IPS-18a (cell line): ENCODE measurements at regions not wholly inside any gene's neighbourhood (a gene's known extent, or its start where the extent isn't known, plus 50 kb on each side); places are given as distances from the start of the nearest gene placed in this dataset.

Experiments
- H3K27ac ChIP-seq: one replicate; pipeline ENCODE4 v1.5.1; 2013; ENCODE audit warnings: low read length
- H3K27me3 ChIP-seq: one replicate; pipeline ENCODE4 v1.6.1; 2013; ENCODE audit warnings: mild to moderate bottlenecking, low read length; ENCODE audit not compliant: control insufficient read depth, insufficient read depth
- H3K36me3 ChIP-seq: one replicate; pipeline ENCODE4 v1.6.1; 2013; ENCODE audit warnings: low read depth, low read length; ENCODE audit not compliant: control insufficient read depth
- H3K4me1 ChIP-seq: one replicate; pipeline ENCODE4 v1.6.1; 2013; ENCODE audit warnings: low read depth, low read length; ENCODE audit not compliant: control insufficient read depth
- H3K4me3 ChIP-seq: one replicate; pipeline ENCODE4 v1.5.1; 2013; ENCODE audit warnings: low read length
- H3K9ac ChIP-seq: one replicate; pipeline ENCODE4 v1.6.1; 2013; ENCODE audit warnings: mild to moderate bottlenecking, low read length, moderate library complexity
- H3K9me3 ChIP-seq: one replicate; pipeline ENCODE4 v1.6.1; 2013; ENCODE audit warnings: low read depth, low read length; ENCODE audit not compliant: control insufficient read depth

DNA sequence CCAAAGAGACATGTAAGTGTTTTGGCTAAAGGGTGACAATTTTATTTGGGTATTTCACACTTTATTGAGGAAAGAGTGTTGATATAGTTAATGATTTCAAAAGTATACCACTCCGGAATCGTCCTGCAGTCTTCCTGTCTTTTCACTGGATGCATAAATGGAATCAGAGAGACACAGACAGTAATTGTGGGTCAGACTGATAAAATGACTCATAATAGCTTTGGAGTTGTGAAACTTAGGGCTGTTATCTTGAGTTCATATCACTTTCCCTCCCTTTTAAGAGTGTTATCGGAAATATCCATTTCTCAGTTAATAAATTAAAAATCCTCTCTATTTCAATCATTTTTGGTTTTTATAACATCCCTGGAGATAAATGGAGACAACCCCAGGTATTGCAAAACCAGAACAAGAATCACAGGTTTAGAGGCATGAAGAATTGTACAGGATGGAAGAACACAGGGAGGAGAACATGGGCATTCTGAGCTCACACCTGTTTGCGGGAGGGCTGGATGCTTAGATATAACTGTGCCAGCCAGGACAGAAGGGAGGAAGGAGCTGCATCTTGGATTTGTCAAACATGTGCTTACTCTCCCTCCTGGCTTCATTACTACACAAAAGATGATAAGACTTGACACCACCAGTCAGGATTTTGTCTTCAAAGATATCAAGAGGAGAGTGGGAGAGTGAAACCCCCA is 185.4 kb downstream of the LMO4 start:
- Histone ChIP-seq H3K36me3 (no peaks in the 10 kb centered on the region), H3K9ac (no peak overlapping the region), H3K9me3 (no peaks in the 10 kb centered on the region), H3K4me1 (peaks cover 4% of the 10 kb centered on the region), H3K27me3 (no peaks in the 10 kb centered on the region), H3K4me3 (no peak overlapping the region), H3K27ac (no peak overlapping the region)

DNA sequence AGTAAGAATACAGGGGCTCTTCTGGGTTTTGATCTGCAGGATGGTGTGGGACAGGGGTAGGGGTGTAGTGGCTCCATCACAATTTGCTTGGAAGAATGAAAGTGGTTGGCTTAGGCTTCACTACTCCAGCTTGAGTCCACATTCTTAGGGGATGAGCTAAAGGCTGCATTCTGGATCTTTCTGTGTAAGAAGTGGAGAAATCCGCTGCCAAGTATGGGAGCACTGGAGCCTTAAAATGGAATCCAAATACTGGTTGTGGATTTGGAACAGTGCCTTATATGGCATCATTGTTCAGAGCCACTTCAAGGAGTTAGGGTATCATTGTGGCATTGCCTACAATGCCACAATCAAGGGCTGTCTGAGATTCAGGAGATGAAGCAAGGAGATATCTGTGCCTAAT is 187.1 kb downstream of the LMO4 start:
- H3K4me3 ChIP-seq, result no peak overlapping the region
- H3K27me3 ChIP-seq, result no peaks in the 10 kb centered on the region
- H3K9me3 ChIP-seq, result no peaks in the 10 kb centered on the region
- no peak overlapping the region for H3K27ac ChIP-seq
- H3K4me1 ChIP-seq, result peaks cover 4% of the 10 kb centered on the region
- H3K36me3 ChIP-seq, result no peaks in the 10 kb centered on the region
- no peak overlapping the region for H3K9ac ChIP-seq

GRCh38 chr1:87518794-87519193 is 190.1 kb downstream of the LMO4 start:
- Histone ChIP-seq H3K4me1 (no peaks in the 10 kb centered on the region), H3K9ac (no peak overlapping the region), H3K27ac (no peak overlapping the region), H3K36me3 (no peaks in the 10 kb centered on the region), H3K27me3 (no peaks in the 10 kb centered on the region), H3K9me3 (no peaks in the 10 kb centered on the region), H3K4me3 (no peak overlapping the region)

GRCh38 chr1:87521452-87521851 is 192.8 kb downstream of the LMO4 start:
- Histone ChIP-seq H3K9ac (no peak overlapping the region), H3K27ac (no peak overlapping the region), H3K9me3 (no peaks in the 10 kb centered on the region), H3K4me3 (no peak overlapping the region), H3K4me1 (no peaks in the 10 kb centered on the region), H3K36me3 (no peaks in the 10 kb centered on the region), H3K27me3 (no peaks in the 10 kb centered on the region)

DNA sequence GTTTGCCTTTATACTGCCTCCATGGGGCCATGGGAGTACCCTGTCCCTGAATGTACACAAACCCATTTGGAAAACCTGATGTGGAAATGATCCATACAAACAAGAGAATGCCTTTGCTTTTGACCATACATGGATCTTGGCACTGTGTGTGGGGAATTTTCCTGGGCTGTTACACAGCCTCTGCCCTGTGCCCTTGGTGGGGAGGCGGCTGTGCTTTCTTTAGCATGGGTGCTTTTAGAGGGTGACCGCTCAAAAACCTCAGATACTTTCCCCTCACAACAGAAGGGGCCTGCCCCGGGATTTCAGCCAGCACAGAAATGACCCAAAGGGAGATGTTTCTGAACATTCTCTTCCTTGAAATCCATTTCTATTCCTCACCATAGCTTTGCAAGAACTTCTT is 194.8 kb downstream of the LMO4 start:
- H3K9me3 ChIP-seq, result no peaks in the 10 kb centered on the region
- H3K27ac ChIP-seq, result no peak overlapping the region

GRCh38 chr1:87524021-87524754 is 195.5 kb downstream of the LMO4 start:
- H3K9ac ChIP-seq, result no peak overlapping the region
- no peaks in the 10 kb centered on the region for H3K27me3 ChIP-seq
- H3K27ac ChIP-seq, result no peak overlapping the region
- no peaks in the 10 kb centered on the region for H3K36me3 ChIP-seq
- H3K4me3 ChIP-seq, result no peak overlapping the region
- no peaks in the 10 kb centered on the region for H3K9me3 ChIP-seq
- no peaks in the 10 kb centered on the region for H3K4me1 ChIP-seq

More for the DNA sequence above, 194.8 kb downstream of the LMO4 start:
- H3K36me3 ChIP-seq, result no peaks in the 10 kb centered on the region
- H3K4me3 ChIP-seq, result no peak overlapping the region
- no peak overlapping the region for H3K9ac ChIP-seq
- H3K27me3 ChIP-seq, result no peaks in the 10 kb centered on the region
- no peaks in the 10 kb centered on the region for H3K4me1 ChIP-seq

- no peaks in the 10 kb centered on the region for H3K9me3 ChIP-seq
- H3K27me3 ChIP-seq, result no peaks in the 10 kb centered on the region
- no peaks in the 10 kb centered on the region for H3K4me1 ChIP-seq
Measured at GRCh38 chr1:87528754-87529517, 200.3 kb downstream of the LMO4 start.

DNA sequence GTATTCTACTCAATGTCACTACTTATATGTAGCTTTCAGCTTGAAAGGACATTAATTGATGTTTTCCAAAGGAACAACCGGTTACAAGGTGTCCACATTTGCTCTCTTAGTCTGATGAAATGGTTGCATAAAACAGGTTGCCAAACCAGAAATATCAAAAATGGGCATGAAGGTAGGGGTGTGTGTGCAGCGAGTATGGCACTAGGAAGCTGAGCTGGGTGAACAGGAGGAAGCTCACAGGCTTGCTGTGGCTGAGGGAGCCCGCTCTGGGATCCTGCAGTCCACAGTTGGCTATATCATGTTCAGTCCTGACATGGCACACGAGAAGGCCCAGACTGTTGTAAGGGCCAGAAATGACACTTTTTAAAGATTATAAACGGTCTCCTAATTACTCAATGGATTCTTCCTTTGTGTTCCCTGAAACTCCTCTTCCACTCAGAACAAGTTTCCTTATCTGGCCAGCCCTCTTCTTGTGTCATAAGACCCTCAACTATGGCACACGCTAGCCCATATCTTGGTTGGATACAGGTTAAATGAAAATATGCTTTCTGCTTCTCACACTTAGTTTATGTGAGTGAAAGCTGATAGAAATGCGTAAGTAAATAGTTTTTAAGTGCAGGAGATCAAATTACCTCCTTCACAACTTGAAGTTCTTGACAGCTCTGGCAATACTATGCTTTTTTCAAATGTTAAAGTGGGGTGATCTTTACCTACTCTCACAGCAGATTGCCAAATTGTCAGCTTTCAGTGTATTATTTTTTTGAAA is 201.5 kb downstream of the LMO4 start:
- Histone ChIP-seq H3K9me3 (no peaks in the 10 kb centered on the region), H3K27ac (no peak overlapping the region), H3K4me1 (no peaks in the 10 kb centered on the region), H3K9ac (no peak overlapping the region), H3K36me3 (no peaks in the 10 kb centered on the region), H3K4me3 (no peak overlapping the region), H3K27me3 (no peaks in the 10 kb centered on the region)

More at GRCh38 chr1:87528754-87529517, 200.3 kb downstream of the LMO4 start:
- Histone ChIP-seq H3K27ac (no peak overlapping the region), H3K36me3 (no peaks in the 10 kb centered on the region), H3K9ac (no peak overlapping the region), H3K4me3 (no peak overlapping the region)

- Histone ChIP-seq H3K27ac (no peak overlapping the region), H3K9me3 (no peaks in the 10 kb centered on the region), H3K36me3 (no peaks in the 10 kb centered on the region), H3K9ac (no peak overlapping the region), H3K4me1 (no peaks in the 10 kb centered on the region), H3K4me3 (no peak overlapping the region), H3K27me3 (no peaks in the 10 kb centered on the region)
Measured at GRCh38 chr1:87535551-87535950, 206.9 kb downstream of the LMO4 start.

DNA sequence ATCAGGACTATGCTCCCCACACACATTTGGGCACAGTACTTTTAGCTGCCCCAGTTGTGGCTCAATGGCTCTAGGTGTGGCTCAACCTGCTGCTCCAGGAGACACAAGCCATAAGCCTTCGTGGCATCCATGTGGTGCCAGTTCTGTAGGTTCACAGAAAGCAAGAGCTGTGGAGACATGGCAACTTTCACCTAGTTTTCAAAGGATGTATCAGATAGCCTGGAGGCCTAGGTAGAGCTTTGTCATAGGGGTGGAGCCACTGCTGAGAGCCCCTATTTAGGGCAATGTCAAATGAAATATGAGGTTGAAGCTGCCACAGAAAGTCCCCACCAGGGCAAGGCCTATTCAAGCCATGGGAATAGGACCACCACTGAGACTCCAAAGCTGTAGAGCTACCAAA is 210.5 kb downstream of the LMO4 start:
- Histone ChIP-seq H3K4me1 (no peaks in the 10 kb centered on the region), H3K9ac (no peak overlapping the region), H3K27ac (no peak overlapping the region), H3K4me3 (no peak overlapping the region), H3K36me3 (no peaks in the 10 kb centered on the region), H3K9me3 (no peaks in the 10 kb centered on the region), H3K27me3 (no peaks in the 10 kb centered on the region)

DNA sequence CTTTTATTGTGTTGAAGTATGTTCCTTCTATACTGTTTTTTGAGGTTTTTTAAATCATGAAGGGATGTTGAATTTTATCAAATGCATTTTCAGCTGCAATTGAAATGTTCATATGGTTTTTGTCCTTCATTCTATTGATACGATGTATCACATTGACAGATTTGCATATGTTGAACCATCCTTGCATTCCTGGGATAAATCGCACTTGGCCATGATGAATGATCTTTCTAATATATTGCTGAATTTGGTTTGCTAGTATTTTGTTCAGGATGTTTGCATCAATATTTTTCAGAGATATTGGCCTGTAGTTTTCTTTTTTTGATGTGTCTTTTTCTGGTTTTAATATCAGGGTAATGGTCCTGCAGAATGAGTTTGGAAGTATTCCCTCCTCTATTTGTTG is 214.0 kb downstream of the LMO4 start:
- Histone ChIP-seq H3K4me3 (no peak overlapping the region), H3K36me3 (no peaks in the 10 kb centered on the region), H3K27ac (no peak overlapping the region), H3K27me3 (no peaks in the 10 kb centered on the region), H3K4me1 (no peaks in the 10 kb centered on the region), H3K9me3 (no peaks in the 10 kb centered on the region), H3K9ac (no peak overlapping the region)
